ENCODE measurements at regions not wholly inside any gene's neighbourhood (a gene's known extent, or its start where the extent isn't known, plus 50 kb on each side); places are given as distances from the start of the nearest gene placed in this dataset.

DNA sequence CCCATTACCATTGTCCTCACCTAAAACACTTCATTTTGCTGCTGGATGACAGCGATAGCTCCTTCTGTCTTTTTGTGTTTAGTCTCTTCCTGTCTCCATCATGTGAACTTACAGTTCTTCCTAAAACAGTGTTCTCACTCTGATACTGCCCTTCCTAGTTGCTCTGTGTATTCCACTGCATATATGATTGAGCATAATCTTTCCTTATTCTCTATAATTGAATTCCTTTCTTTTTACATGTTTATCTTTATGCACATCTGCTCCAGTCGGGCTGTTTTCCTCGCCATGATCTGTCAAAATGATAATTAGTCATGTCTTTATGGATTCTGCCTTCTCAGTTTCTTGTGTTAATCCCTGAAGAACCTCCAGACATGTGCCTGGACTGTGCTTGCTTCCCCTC, 405.1 kb upstream of the SEMA6D start:
- Histone ChIP-seq H3K27ac (ENCODE audit: extremely low read length, insufficient read depth, low read length) (no peak overlapping the region), H3K4me2 (ENCODE audit: low read depth, low read length) (no peak overlapping the region), H3K27me3 (ENCODE audit: control insufficient read depth in 1 of 2, insufficient read depth in 2 of 2, low read length in 2 of 2) (no peaks in the 10 kb centered on the region), H4K20me1 (ENCODE audit: insufficient read depth, low read length) (no peaks in the 10 kb centered on the region), H3K36me3 (replicated peaks in 1 of 2; ENCODE audit: control insufficient read depth in 1 of 2, insufficient read depth in 2 of 2, low read length in 2 of 2) (no peaks in the 10 kb centered on the region), H2AFZ (ENCODE audit: low read length) (no peak overlapping the region), H3K4me3 (replicated peaks in 1 of 3; ENCODE audit: insufficient read depth in 1 of 3, low read depth in 2 of 3, low read length in 3 of 3) (no peak overlapping the region), H3K4me1 (ENCODE audit: insufficient read depth, low read length) (no peaks in the 10 kb centered on the region), H3K9me3 (ENCODE audit: low read length) (peaks cover 77% of the 10 kb centered on the region), H3K79me2 (ENCODE audit: insufficient read depth, low read length) (no peaks in the 10 kb centered on the region), H3K9ac (ENCODE audit: insufficient read depth, low read depth, low read length) (no peak overlapping the region)
- ATAC-seq (no peak), FAIRE-seq (no peak), DNase-seq (ENCODE audit: low spot score) (no peak)
- in situ Hi-C loops (cut with HindIII; ENCODE audit: extremely low pct_ligation_motif_present, low pct_unique_long_range_greater_than_20kb): no loop called here
- 19% methylated on average over 3 of the region's 3 CpGs for WGBS (ENCODE audit: low lambda C conversion rate)
- ChIA-PET CTCF (ENCODE audit: low intra/inter-chr PET ratio, low total read pairs) (no interaction called here), POLR2A (no interaction called here)
- intact Hi-C loops (cut with micrococcal nuclease; ENCODE audit: unreplicated experiment): no loop called here
- TF ChIP-seq, protein P1, sequence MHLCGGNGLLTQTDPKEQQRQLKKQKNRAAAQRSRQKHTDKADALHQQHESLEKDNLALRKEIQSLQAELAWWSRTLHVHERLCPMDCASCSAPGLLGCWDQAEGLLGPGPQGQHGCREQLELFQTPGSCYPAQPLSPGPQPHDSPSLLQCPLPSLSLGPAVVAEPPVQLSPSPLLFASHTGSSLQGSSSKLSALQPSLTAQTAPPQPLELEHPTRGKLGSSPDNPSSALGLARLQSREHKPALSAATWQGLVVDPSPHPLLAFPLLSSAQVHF (CRISPR knock-in tag; IDR thresholded peaks at IDR 0.05): no peak
- TF ChIP-seq GLI4 (CRISPR knock-in tag; IDR thresholded peaks at IDR 0.05; ENCODE audit: borderline replicate concordance) (no peak), U2AF1 (optimal IDR thresholded peaks at IDR 0.05; ENCODE audit: low read depth, low read length) (no peak), ZNF282 (IDR thresholded peaks at IDR 0.05; ENCODE audit: partially characterized antibody) (no peak), PITX1 (CRISPR knock-in tag; IDR thresholded peaks at IDR 0.05) (no peak), FOXK2 (IDR thresholded peaks at IDR 0.05) (no peak), GPN1 (CRISPR knock-in tag; IDR thresholded peaks at IDR 0.05; ENCODE audit: borderline replicate concordance) (no peak), SRSF1 (optimal IDR thresholded peaks at IDR 0.05; ENCODE audit: low read depth, low read length) (no peak), GTF2F1 (IDR thresholded peaks at IDR 0.05; ENCODE audit: low read length) (no peak), NFE2L1 (CRISPR knock-in tag; IDR thresholded peaks at IDR 0.05; ENCODE audit: borderline replicate concordance) (no peak), PRMT3 (CRISPR knock-in tag; IDR thresholded peaks at IDR 0.05; ENCODE audit: borderline replicate concordance, low read depth) (no peak)
- no TSS peak for BruUV-seq (replicated peaks)
